NCI-H748 treated with DMSO at 0.1 percent for 48 hours (cell line): ENCODE measurements at regions not wholly inside any gene's neighbourhood (a gene's known extent, or its start where the extent isn't known, plus 50 kb on each side); places are given as distances from the start of the nearest gene placed in this dataset.

Experiments used
- DNase-seq: peaks from one replicate; lab custom pipeline; 2025; lab: John Stamatoyannopoulos, UW

- no peak for DNase-seq
These were observed 52.9 kb upstream of the FGGY start for GRCh38 chr1:59243978-59244377.

GRCh38 chr1:59244891-59245290, 52.0 kb upstream of the FGGY start:
- no peak for DNase-seq
